Uterus (tissue), 2 donors: ENCODE measurements at regions not wholly inside any gene's neighbourhood (a gene's known extent, or its start where the extent isn't known, plus 50 kb on each side); places are given as distances from the start of the nearest gene placed in this dataset.
"Not testable (repeated sequence)": the region's sequence is repeated elsewhere in the genome, so short reads cannot be mapped to it uniquely, and the experiment has no call there.

Experiments used
- CTCF ChIP-seq, 4 experiments: fragments of 200-600 bp in 2 of 4; fragments of 450-650 bp in 2 of 4; sonication (generic) in 2 of 4; IDR thresholded peaks; one replicate each; pipeline ENCODE4 v1.5.1; 2016 to 2019; ENCODE audit warnings: antibody characterized with exemption in 4 of 4, mild to moderate bottlenecking in 2 of 4, moderate library complexity in 1 of 4
- POLR2A ChIP-seq, 2 donors: fragments of 450-650 bp; IDR thresholded peaks; one replicate each; pipeline ENCODE4 v1.6.1; 2016; ENCODE audit warnings: antibody characterized with exemption in 2 of 2, mild to moderate bottlenecking in 1 of 2, moderate library complexity in 1 of 2

GRCh38 chr4:11054937-11055336 lies 370.4 kb upstream of the CLNK start:
- not testable (repeated sequence) for TF ChIP-seq POLR2A, CTCF (IDR thresholded peaks at IDR 0.05)
